ENCODE measurements at regions not wholly inside any gene's neighbourhood (a gene's known extent, or its start where the extent isn't known, plus 50 kb on each side); places are given as distances from the start of the nearest gene placed in this dataset.
"Not testable (repeated sequence)": the region's sequence is repeated elsewhere in the genome, so short reads cannot be mapped to it uniquely, and the experiment has no call there.

DNA sequence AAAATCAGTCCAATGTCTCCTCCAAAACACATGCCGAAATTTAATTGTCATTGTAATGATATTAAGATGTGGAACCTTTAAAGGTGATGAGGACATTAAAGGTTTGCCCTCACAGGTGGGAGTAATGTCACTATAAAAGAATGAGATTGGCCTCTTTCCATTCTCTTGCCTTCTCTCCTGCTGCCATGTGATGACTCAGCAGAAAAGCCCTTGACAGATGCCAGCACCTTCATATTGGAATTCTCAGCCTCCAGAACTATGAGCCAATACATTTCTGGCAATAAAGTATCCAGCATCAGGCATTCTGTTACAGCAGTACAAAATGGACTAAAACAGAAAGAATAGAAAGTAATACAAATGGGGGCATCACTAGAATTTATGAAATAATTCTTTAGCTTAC is 609.7 kb downstream of the SLC16A7 start:
- Histone ChIP-seq H3K36me3 (ENCODE audit: control insufficient read depth in 4 of 4, insufficient read depth in 4 of 4, low read length in 3 of 4) (no peaks in the 10 kb centered on the region), H3K4me1 (ENCODE audit: control extremely low read depth in 1 of 4, control insufficient read depth in 4 of 4, insufficient read depth in 4 of 4, low read length in 3 of 4) (peaks cover 0 to 1% (median 0%) of the 10 kb centered on the region in 4 experiments), H3K27ac (ENCODE audit: insufficient read depth in 1 of 2, low read depth in 1 of 2, low read length in 2 of 2, poor library complexity in 1 of 2, severe bottlenecking in 2 of 2) (no peak overlapping the region), H3K4me3 (ENCODE audit: control insufficient read depth in 1 of 7, extremely low read depth in 1 of 7, insufficient read depth in 4 of 7, low read depth in 2 of 7, low read length in 6 of 7) (no peak overlapping the region), H3K27me3 (replicated peaks in 2 of 5; ENCODE audit: control insufficient read depth in 4 of 5, insufficient read depth in 5 of 5, low read length in 4 of 5) (no peaks in the 10 kb centered on the region), H3K9me3 (ENCODE audit: control extremely low read depth in 1 of 5, control insufficient read depth in 4 of 5, insufficient read depth in 2 of 5, low read depth in 1 of 5, low read length in 4 of 5) (no peaks in the 10 kb centered on the region)
- peak in 1 of 3 donors; percentile 2 for DNase-seq
- no CpG with 5 or more reads among the region's 1 CpG for WGBS (ENCODE audit: insufficient coverage)
- ChIA-PET POLR2A (no interaction called here), CTCF (no interaction called here)

DNA sequence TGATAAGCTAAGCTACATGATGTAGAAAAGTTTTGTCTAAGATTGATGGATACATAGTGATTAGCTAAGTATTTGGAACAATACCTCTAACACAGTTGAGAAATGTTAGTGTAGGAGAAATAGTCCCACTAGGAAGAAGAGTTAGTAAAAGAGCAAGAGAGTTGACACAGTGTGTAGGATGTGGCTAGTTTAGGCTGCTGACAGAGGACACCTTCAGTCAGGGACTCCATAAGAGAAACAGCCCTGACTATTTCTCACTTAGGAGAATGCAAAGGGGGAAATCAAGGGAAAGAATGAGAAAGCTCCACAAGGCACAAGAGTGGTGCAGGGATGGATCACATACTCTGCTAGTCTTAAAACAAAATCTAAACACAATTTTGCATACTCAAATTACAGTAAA is 613.7 kb downstream of the SLC16A7 start:
- no peak overlapping the region for H3K27ac ChIP-seq (ENCODE audit: insufficient read depth in 1 of 2, low read depth in 1 of 2, low read length in 2 of 2, poor library complexity in 1 of 2, severe bottlenecking in 2 of 2)
- CTCF ChIA-PET: interaction anchor here (0.8 kb wide), 1 partner anchor 22 kb away, joined by 3 read pairs; no protein-coding TSS in a partner anchor
- no peak for DNase-seq
- POLR2A ChIA-PET: no interaction called here
- peaks cover 0 to 15% (median 2%) of the 10 kb centered on the region in 5 experiments for H3K9me3 ChIP-seq (ENCODE audit: control extremely low read depth in 1 of 5, control insufficient read depth in 4 of 5, insufficient read depth in 2 of 5, low read depth in 1 of 5, low read length in 4 of 5)
- H3K36me3 ChIP-seq (ENCODE audit: control insufficient read depth in 4 of 4, insufficient read depth in 4 of 4, low read length in 3 of 4): no peaks in the 10 kb centered on the region
- no peaks in the 10 kb centered on the region for H3K27me3 ChIP-seq (replicated peaks in 2 of 5; ENCODE audit: control insufficient read depth in 4 of 5, insufficient read depth in 5 of 5, low read length in 4 of 5)
- peak overlapping the region in 1 of 7 experiments; percentile 57 for H3K4me3 ChIP-seq (ENCODE audit: control insufficient read depth in 1 of 7, extremely low read depth in 1 of 7, insufficient read depth in 4 of 7, low read depth in 2 of 7, low read length in 6 of 7)
- peaks cover 0 to 1% (median 0%) of the 10 kb centered on the region in 4 experiments for H3K4me1 ChIP-seq (ENCODE audit: control extremely low read depth in 1 of 4, control insufficient read depth in 4 of 4, insufficient read depth in 4 of 4, low read length in 3 of 4)

DNA sequence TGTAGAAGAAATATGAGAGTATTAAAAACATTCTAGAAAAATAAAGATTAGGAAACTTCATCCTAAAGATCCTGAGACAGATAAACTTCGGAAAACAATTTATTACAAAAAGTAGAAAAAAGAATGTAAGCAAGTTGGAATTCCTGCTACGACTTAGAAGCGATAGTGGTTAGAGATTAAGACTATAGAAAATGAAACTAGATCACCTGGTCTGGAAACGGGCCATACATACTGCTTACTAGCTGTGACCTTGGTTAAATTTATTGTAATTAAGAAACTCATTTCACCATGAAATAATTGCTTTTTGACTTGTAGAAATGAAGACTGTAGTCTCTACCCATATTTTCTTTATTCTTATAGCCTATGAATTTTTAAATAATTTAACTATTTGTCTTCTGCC is 614.1 kb downstream of the SLC16A7 start:
- ChIA-PET POLR2A (no interaction called here), CTCF (interaction anchor here (0.8 kb wide), 1 partner anchor 23 kb away, joined by 3 read pairs; no protein-coding TSS in a partner anchor)
- no peak overlapping the region for H3K27ac ChIP-seq (ENCODE audit: insufficient read depth in 1 of 2, low read depth in 1 of 2, low read length in 2 of 2, poor library complexity in 1 of 2, severe bottlenecking in 2 of 2)

DNA sequence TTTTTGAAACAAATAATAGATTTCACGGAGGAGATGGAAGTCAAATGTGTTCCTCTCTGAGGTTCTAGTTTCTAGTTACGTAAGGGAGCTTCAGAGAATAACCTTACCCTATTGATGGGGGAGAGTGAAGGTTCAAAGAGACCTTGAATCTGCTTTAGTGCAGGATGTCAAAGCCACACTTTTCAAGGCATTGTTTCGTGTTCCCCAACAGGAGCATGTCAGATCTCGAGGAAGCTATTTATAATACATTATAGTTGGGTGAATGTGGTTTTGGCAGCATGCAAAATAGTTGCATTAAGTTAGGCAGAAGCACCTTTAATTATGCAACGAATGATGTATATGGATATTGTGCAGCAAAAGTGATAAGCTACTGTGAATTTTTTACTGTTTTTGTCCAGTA is 614.9 kb downstream of the SLC16A7 start:
- CTCF ChIA-PET: no interaction called here
- Histone ChIP-seq H3K27me3 (replicated peaks in 2 of 5; ENCODE audit: control insufficient read depth in 4 of 5, insufficient read depth in 5 of 5, low read length in 4 of 5) (no peaks in the 10 kb centered on the region), H3K4me3 (ENCODE audit: control insufficient read depth in 1 of 7, extremely low read depth in 1 of 7, insufficient read depth in 4 of 7, low read depth in 2 of 7, low read length in 6 of 7) (no peak overlapping the region), H3K36me3 (ENCODE audit: control insufficient read depth in 4 of 4, insufficient read depth in 4 of 4, low read length in 3 of 4) (no peaks in the 10 kb centered on the region), H3K4me1 (ENCODE audit: control extremely low read depth in 1 of 4, control insufficient read depth in 4 of 4, insufficient read depth in 4 of 4, low read length in 3 of 4) (peaks cover 0 to 1% (median 0%) of the 10 kb centered on the region in 4 experiments), H3K27ac (ENCODE audit: insufficient read depth in 1 of 2, low read depth in 1 of 2, low read length in 2 of 2, poor library complexity in 1 of 2, severe bottlenecking in 2 of 2) (no peak overlapping the region), H3K9me3 (ENCODE audit: control extremely low read depth in 1 of 5, control insufficient read depth in 4 of 5, insufficient read depth in 2 of 5, low read depth in 1 of 5, low read length in 4 of 5) (peaks cover 0 to 15% (median 3%) of the 10 kb centered on the region in 5 experiments)
- POLR2A ChIA-PET: no interaction called here
- WGBS (ENCODE audit: insufficient coverage): 88% methylated on average over 4 of the region's 5 CpGs
- DNase-seq: no peak

More for the DNA sequence above, 614.1 kb downstream of the SLC16A7 start:
- WGBS (ENCODE audit: insufficient coverage): 33% methylated on average over 2 of the region's 4 CpGs
- peaks cover 0 to 15% (median 3%) of the 10 kb centered on the region in 5 experiments for H3K9me3 ChIP-seq (ENCODE audit: control extremely low read depth in 1 of 5, control insufficient read depth in 4 of 5, insufficient read depth in 2 of 5, low read depth in 1 of 5, low read length in 4 of 5)
- peak in 2 of 3 donors; percentile 28 to 45 for DNase-seq
- H3K36me3 ChIP-seq (ENCODE audit: control insufficient read depth in 4 of 4, insufficient read depth in 4 of 4, low read length in 3 of 4): no peaks in the 10 kb centered on the region
- H3K4me3 ChIP-seq (ENCODE audit: control insufficient read depth in 1 of 7, extremely low read depth in 1 of 7, insufficient read depth in 4 of 7, low read depth in 2 of 7, low read length in 6 of 7): peak overlapping the region in 1 of 7 experiments; percentile 57
- H3K27me3 ChIP-seq (replicated peaks in 2 of 5; ENCODE audit: control insufficient read depth in 4 of 5, insufficient read depth in 5 of 5, low read length in 4 of 5): no peaks in the 10 kb centered on the region
- peaks cover 0 to 1% (median 0%) of the 10 kb centered on the region in 4 experiments for H3K4me1 ChIP-seq (ENCODE audit: control extremely low read depth in 1 of 4, control insufficient read depth in 4 of 4, insufficient read depth in 4 of 4, low read length in 3 of 4)

DNA sequence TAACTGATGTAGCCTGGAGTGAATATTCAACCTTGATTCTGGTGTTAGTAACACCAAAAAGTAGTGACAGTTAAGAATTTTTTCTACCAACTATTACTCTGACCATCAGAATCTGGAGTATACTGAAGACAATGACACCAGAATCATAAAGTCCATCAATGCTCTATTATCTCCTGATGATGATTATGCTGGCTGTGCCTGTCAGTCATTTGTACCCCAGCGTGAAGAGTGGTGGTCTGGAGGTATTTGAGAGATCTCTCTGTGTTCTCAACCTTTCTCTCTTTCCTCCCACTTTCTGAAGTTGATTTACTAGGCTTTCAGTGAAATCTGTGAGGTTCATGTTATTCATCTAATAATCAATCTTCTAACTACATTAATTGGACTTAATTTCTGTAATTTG is 615.4 kb downstream of the SLC16A7 start:
- Histone ChIP-seq H3K36me3 (ENCODE audit: control insufficient read depth in 4 of 4, insufficient read depth in 4 of 4, low read length in 3 of 4) (no peaks in the 10 kb centered on the region), H3K27me3 (replicated peaks in 2 of 5; ENCODE audit: control insufficient read depth in 4 of 5, insufficient read depth in 5 of 5, low read length in 4 of 5) (no peaks in the 10 kb centered on the region), H3K27ac (ENCODE audit: insufficient read depth in 1 of 2, low read depth in 1 of 2, low read length in 2 of 2, poor library complexity in 1 of 2, severe bottlenecking in 2 of 2) (no peak overlapping the region), H3K4me1 (ENCODE audit: control extremely low read depth in 1 of 4, control insufficient read depth in 4 of 4, insufficient read depth in 4 of 4, low read length in 3 of 4) (peaks cover 0 to 1% (median 0%) of the 10 kb centered on the region in 4 experiments), H3K9me3 (ENCODE audit: control extremely low read depth in 1 of 5, control insufficient read depth in 4 of 5, insufficient read depth in 2 of 5, low read depth in 1 of 5, low read length in 4 of 5) (peaks cover 0 to 15% (median 3%) of the 10 kb centered on the region in 5 experiments), H3K4me3 (ENCODE audit: control insufficient read depth in 1 of 7, extremely low read depth in 1 of 7, insufficient read depth in 4 of 7, low read depth in 2 of 7, low read length in 6 of 7) (no peak overlapping the region)
- ChIA-PET CTCF (no interaction called here), POLR2A (no interaction called here)
- no peak for DNase-seq
- WGBS (ENCODE audit: insufficient coverage): no CpG with 5 or more reads among the region's 1 CpG

DNA sequence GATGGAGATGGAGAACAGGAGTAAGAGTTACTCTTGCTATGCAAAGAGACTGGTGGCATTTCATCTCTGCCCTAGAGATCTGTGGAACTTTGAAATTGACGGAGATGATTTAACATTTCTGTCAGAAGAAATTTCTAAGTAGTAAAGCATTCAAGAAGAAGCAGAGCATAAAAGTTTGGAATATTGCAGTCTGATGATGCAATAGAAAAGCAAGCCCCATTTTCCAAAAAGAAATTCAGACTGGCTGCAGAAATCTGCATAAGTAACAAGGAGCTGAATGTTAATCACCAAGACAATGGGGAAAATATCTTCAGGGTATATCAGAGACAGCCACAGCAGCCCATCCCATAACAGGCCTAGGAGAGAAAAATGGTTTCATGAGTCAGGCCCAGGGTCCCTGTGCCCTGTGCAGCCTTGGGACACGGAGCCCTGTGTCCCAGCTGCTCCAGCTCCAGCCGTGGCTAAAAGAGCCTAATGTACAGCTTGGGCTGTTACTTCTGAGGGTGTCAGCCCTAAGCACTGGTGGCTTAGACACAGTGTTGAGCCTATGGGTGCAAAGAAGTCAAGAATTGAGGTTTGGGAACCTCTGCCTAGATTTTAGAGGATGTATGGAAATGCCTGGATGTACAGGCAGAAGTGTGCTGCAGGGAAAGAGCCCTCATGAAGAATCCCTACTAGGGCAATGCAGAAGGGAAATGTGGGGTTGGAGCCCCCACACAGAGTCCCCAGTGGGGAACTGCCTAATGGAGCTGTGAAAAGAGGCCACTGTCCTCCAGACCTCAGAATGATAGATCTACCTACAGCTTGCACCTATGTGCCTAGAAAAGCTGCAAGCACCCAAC is 616.6 kb downstream of the SLC16A7 start:
- Histone ChIP-seq H3K27me3 (replicated peaks in 2 of 5; ENCODE audit: control insufficient read depth in 4 of 5, insufficient read depth in 5 of 5, low read length in 4 of 5) (no peaks in the 10 kb centered on the region), H3K36me3 (ENCODE audit: control insufficient read depth in 4 of 4, insufficient read depth in 4 of 4, low read length in 3 of 4) (no peaks in the 10 kb centered on the region), H3K4me3 (ENCODE audit: control insufficient read depth in 1 of 7, extremely low read depth in 1 of 7, insufficient read depth in 4 of 7, low read depth in 2 of 7, low read length in 6 of 7) (no peak overlapping the region), H3K9me3 (ENCODE audit: control extremely low read depth in 1 of 5, control insufficient read depth in 4 of 5, insufficient read depth in 2 of 5, low read depth in 1 of 5, low read length in 4 of 5) (peaks cover 0 to 15% (median 3%) of the 10 kb centered on the region in 5 experiments), H3K27ac (ENCODE audit: insufficient read depth in 1 of 2, low read depth in 1 of 2, low read length in 2 of 2, poor library complexity in 1 of 2, severe bottlenecking in 2 of 2) (no peak overlapping the region), H3K4me1 (ENCODE audit: control extremely low read depth in 1 of 4, control insufficient read depth in 4 of 4, insufficient read depth in 4 of 4, low read length in 3 of 4) (peaks cover 0 to 1% (median 0%) of the 10 kb centered on the region in 4 experiments)
- ChIA-PET POLR2A (no interaction called here), CTCF (no interaction called here)
- DNase-seq: no peak
- WGBS (ENCODE audit: insufficient coverage): 100% methylated on average over 3 of the region's 3 CpGs

DNA sequence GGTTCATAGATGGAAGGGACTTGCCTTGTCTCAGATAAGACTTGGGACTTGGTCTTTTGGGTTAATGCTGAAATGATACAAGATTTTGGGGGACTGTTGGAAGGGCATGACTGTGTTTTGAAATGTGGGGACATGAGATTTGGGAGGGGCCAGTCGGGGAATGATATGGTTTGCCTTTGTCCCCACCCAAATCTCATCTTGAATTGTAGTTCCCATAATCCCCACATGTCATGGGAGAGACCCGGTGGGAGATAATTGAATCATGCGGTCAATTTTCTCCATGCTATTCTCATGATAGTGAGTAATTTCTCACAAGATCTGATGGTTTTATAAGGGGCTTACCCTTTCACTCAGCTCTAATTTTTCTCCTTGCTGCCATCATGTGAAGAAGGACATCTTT is 617.4 kb downstream of the SLC16A7 start:
- H3K27me3 ChIP-seq (replicated peaks in 2 of 5; ENCODE audit: control insufficient read depth in 4 of 5, insufficient read depth in 5 of 5, low read length in 4 of 5); H3K4me1 ChIP-seq (ENCODE audit: control extremely low read depth in 1 of 4, control insufficient read depth in 4 of 4, insufficient read depth in 4 of 4, low read length in 3 of 4); DNase-seq; H3K36me3 ChIP-seq (ENCODE audit: control insufficient read depth in 4 of 4, insufficient read depth in 4 of 4, low read length in 3 of 4); H3K27ac ChIP-seq (ENCODE audit: insufficient read depth in 1 of 2, low read depth in 1 of 2, low read length in 2 of 2, poor library complexity in 1 of 2, severe bottlenecking in 2 of 2); CTCF ChIA-PET; H3K4me3 ChIP-seq (ENCODE audit: control insufficient read depth in 1 of 7, extremely low read depth in 1 of 7, insufficient read depth in 4 of 7, low read depth in 2 of 7, low read length in 6 of 7); POLR2A ChIA-PET: not testable (repeated sequence)
- 80% methylated on average over 1 of the region's 3 CpGs for WGBS (ENCODE audit: insufficient coverage)
- H3K9me3 ChIP-seq (ENCODE audit: control extremely low read depth in 1 of 5, control insufficient read depth in 4 of 5, insufficient read depth in 2 of 5, low read depth in 1 of 5, low read length in 4 of 5): peaks cover 0 to 15% (median 3%) of the 10 kb centered on the region in 5 experiments

Measured in common myeloid progenitor, CD34-positive (primary cell).